ENCODE measurements at regions not wholly inside any gene's neighbourhood (a gene's known extent, or its start where the extent isn't known, plus 50 kb on each side); places are given as distances from the start of the nearest gene placed in this dataset.
"Not testable (repeated sequence)": the region's sequence is repeated elsewhere in the genome, so short reads cannot be mapped to it uniquely, and the experiment has no call there.

DNA sequence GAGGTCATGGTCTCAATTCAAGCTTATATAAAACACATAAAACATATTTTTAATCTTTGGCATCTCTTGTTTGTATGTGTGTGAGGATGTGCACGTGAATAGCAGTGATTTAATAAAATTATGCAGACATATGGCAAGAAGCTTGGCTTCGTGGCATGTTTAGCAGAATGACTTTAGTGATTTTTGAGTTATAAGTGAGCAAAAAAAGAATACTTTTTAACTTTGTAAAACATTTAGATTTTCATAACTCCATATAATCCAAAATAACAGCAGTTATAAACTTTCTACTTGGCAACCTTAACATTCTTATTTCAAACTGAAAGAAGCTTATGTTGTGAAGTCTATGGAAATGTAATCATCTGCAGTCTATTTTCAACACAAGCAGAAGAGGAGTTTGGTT lies 120.6 kb downstream of the SLITRK1 start:
- Histone ChIP-seq H3K9me2 (ENCODE audit: insufficient read depth, low read length) (no peaks in the 10 kb centered on the region), H3K36me3 (ENCODE audit: insufficient read depth, low read length) (no peaks in the 10 kb centered on the region), H3K9me3 (ENCODE audit: low read length) (no peaks in the 10 kb centered on the region), H3K27ac (ENCODE audit: low read length) (no peak overlapping the region), H3F3A (ENCODE audit: insufficient read depth, low read length, poor library complexity, severe bottlenecking) (no peaks in the 10 kb centered on the region), H3K79me2 (replicated peaks; ENCODE audit: insufficient read depth, low read length) (no peaks in the 10 kb centered on the region), H3K4me3 (ENCODE audit: low read length) (no peak overlapping the region), H2AFZ (ENCODE audit: low read depth, low read length) (no peak overlapping the region), H3K4me2 (ENCODE audit: low read length) (no peak overlapping the region), H3K9ac (ENCODE audit: low read length) (no peak overlapping the region), H3K27me3 (ENCODE audit: insufficient read depth, low read depth, low read length) (no peaks in the 10 kb centered on the region), H4K20me1 (ENCODE audit: insufficient read depth) (no peaks in the 10 kb centered on the region)
- TF ChIP-seq SMC3 (conservative IDR thresholded peaks at IDR 0.05; ENCODE audit: poor library complexity), result no peak
- TF ChIP-seq TAF1 (IDR thresholded peaks at IDR 0.05; ENCODE audit: low read depth), result no peak
- TF ChIP-seq EZH2 (IDR thresholded peaks at IDR 0.05; ENCODE audit: borderline replicate concordance, insufficient read depth, low read length, poor library complexity, severe bottlenecking), result no peak
- TF ChIP-seq, protein P1, sequence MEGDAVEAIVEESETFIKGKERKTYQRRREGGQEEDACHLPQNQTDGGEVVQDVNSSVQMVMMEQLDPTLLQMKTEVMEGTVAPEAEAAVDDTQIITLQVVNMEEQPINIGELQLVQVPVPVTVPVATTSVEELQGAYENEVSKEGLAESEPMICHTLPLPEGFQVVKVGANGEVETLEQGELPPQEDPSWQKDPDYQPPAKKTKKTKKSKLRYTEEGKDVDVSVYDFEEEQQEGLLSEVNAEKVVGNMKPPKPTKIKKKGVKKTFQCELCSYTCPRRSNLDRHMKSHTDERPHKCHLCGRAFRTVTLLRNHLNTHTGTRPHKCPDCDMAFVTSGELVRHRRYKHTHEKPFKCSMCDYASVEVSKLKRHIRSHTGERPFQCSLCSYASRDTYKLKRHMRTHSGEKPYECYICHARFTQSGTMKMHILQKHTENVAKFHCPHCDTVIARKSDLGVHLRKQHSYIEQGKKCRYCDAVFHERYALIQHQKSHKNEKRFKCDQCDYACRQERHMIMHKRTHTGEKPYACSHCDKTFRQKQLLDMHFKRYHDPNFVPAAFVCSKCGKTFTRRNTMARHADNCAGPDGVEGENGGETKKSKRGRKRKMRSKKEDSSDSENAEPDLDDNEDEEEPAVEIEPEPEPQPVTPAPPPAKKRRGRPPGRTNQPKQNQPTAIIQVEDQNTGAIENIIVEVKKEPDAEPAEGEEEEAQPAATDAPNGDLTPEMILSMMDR (IDR thresholded peaks at IDR 0.05; ENCODE audit: poor library complexity, severe bottlenecking), result no peak
- TF ChIP-seq POLR2AphosphoS5 (IDR thresholded peaks at IDR 0.05), result no peak
- no peak for TF ChIP-seq MXI1 (conservative IDR thresholded peaks at IDR 0.05; ENCODE audit: poor library complexity, severe bottlenecking)
- TF ChIP-seq, protein P2, sequence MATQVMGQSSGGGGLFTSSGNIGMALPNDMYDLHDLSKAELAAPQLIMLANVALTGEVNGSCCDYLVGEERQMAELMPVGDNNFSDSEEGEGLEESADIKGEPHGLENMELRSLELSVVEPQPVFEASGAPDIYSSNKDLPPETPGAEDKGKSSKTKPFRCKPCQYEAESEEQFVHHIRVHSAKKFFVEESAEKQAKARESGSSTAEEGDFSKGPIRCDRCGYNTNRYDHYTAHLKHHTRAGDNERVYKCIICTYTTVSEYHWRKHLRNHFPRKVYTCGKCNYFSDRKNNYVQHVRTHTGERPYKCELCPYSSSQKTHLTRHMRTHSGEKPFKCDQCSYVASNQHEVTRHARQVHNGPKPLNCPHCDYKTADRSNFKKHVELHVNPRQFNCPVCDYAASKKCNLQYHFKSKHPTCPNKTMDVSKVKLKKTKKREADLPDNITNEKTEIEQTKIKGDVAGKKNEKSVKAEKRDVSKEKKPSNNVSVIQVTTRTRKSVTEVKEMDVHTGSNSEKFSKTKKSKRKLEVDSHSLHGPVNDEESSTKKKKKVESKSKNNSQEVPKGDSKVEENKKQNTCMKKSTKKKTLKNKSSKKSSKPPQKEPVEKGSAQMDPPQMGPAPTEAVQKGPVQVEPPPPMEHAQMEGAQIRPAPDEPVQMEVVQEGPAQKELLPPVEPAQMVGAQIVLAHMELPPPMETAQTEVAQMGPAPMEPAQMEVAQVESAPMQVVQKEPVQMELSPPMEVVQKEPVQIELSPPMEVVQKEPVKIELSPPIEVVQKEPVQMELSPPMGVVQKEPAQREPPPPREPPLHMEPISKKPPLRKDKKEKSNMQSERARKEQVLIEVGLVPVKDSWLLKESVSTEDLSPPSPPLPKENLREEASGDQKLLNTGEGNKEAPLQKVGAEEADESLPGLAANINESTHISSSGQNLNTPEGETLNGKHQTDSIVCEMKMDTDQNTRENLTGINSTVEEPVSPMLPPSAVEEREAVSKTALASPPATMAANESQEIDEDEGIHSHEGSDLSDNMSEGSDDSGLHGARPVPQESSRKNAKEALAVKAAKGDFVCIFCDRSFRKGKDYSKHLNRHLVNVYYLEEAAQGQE (IDR thresholded peaks at IDR 0.05; ENCODE audit: borderline replicate concordance), result no peak
- TF ChIP-seq EP300 (conservative IDR thresholded peaks at IDR 0.05; ENCODE audit: poor library complexity, severe bottlenecking), result no peak
- TF ChIP-seq RAD21 (conservative IDR thresholded peaks at IDR 0.05), result no peak

DNA sequence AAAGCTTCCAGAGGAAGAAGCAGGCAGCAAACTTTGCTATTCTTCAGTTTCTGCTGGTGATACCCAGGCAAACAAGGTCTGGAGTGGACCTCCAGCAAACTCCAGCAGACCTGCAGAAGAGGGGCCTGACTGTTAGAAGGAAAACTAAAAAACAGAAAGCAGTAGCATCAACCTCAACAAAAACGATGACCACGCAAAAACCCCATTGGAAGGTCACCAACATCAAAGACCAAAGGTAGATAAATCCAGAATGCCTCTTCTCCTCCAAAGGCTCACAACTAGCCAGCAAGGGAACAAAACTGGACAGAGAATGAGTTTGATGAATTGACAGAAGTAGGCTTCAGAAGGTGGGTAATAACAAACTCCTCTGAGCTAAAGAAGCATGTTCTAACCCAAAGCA lies 127.1 kb downstream of the SLITRK1 start:
- H3K79me2 ChIP-seq (replicated peaks; ENCODE audit: insufficient read depth, low read length); H2AFZ ChIP-seq (ENCODE audit: low read depth, low read length); H3K27me3 ChIP-seq (ENCODE audit: insufficient read depth, low read depth, low read length); H3K4me3 ChIP-seq (ENCODE audit: low read length); H3K36me3 ChIP-seq (ENCODE audit: insufficient read depth, low read length); H3K27ac ChIP-seq (ENCODE audit: low read length); H3K9ac ChIP-seq (ENCODE audit: low read length); H4K20me1 ChIP-seq (ENCODE audit: insufficient read depth); H3F3A ChIP-seq (ENCODE audit: insufficient read depth, low read length, poor library complexity, severe bottlenecking); H3K9me3 ChIP-seq (ENCODE audit: low read length); H3K9me2 ChIP-seq (ENCODE audit: insufficient read depth, low read length); H3K4me2 ChIP-seq (ENCODE audit: low read length): not testable (repeated sequence)
